ENCODE measurements at regions not wholly inside any gene's neighbourhood (a gene's known extent, or its start where the extent isn't known, plus 50 kb on each side); places are given as distances from the start of the nearest gene placed in this dataset.

DNA sequence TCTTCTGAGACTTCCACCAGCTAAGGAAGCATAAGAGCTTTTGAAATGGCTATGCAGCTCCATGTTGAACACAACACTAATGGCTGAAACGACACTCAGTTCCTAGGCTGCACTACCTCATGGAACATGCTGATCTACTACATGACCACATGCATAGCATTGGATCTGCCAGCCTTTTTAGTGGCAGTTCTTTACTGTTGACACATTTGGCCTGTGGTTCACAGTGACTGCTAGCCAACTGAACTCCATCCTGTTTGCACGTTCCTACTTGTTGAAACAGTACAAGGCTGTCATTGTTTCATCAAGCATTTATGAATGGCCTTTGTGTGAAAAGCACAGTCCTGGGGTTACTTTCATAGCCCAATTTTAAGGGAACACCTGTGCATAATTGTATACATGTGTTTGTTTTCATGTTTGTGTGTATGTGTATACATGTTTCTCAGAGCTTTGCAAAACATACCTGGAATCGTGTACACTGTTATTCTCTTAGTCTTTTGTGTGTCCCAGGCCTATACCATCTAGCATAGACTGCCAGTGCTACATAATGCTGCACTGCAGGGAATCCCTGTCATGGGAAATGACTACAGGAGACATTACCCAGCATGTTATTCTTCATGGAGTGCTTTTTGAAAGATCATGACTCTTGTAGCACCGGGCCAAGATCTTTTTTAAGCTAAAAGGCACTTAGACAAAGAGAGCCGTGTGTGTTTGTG lies 179.6 kb upstream of the ESRRG start:
- ATAC-seq (no peak), FAIRE-seq (no peak), DNase-seq (ENCODE audit: extremely low read depth in 1 of 4, low spot score in 3 of 4) (no peak)
- no peak overlapping the region for H3K4me2 ChIP-seq (ENCODE audit: insufficient read depth, low read length)
- no peaks in the 10 kb centered on the region for H3K36me3 ChIP-seq (ENCODE audit: control insufficient read depth, insufficient read depth, low read length)
- no peak overlapping the region for H3K27ac ChIP-seq (ENCODE audit: extremely low read depth, low read depth, low read length)
- H3K4me3 ChIP-seq: no peak overlapping the region
- no TSS peak for BruUV-seq (replicated peaks)
- WGBS (ENCODE audit: insufficient coverage, low coverage, missing lambda C conversion rate): 0% methylated on average over 5 of the region's 5 CpGs
- H4K20me1 ChIP-seq (replicated peaks; ENCODE audit: control insufficient read depth, insufficient read depth, low read length): no peaks in the 10 kb centered on the region
- no peaks in the 10 kb centered on the region for H3K9me1 ChIP-seq (ENCODE audit: control insufficient read depth, insufficient read depth, low read length)
- in situ Hi-C loops (cut with MboI) (no loop called here), intact Hi-C loops (cut with micrococcal nuclease) (no loop called here)
- no peaks in the 10 kb centered on the region for H3K79me2 ChIP-seq (ENCODE audit: control insufficient read depth, insufficient read depth, low read length)
- no peaks in the 10 kb centered on the region for H3K4me1 ChIP-seq (replicated peaks in 1 of 2; ENCODE audit: control insufficient read depth in 2 of 2, insufficient read depth in 2 of 2, low read length in 2 of 2)
- POLR2A ChIA-PET: no interaction called here
- no peak overlapping the region for H2AFZ ChIP-seq (ENCODE audit: low read depth, low read length)
- no peaks in the 10 kb centered on the region for H3K27me3 ChIP-seq (ENCODE audit: control insufficient read depth in 2 of 2, insufficient read depth in 2 of 2, low read length in 2 of 2)
- CTCF ChIA-PET (ENCODE audit: low intra/inter-chr PET ratio): no interaction called here
- no peak overlapping the region for H3K9ac ChIP-seq (ENCODE audit: insufficient read depth in 1 of 2, low read depth in 2 of 2, low read length in 2 of 2)
- no peaks in the 10 kb centered on the region for H3K9me3 ChIP-seq (replicated peaks; ENCODE audit: control insufficient read depth, insufficient read depth, low read depth, low read length)
- TF ChIP-seq SNIP1 (IDR thresholded peaks at IDR 0.05; ENCODE audit: low read depth) (no peak), ZNF668 (CRISPR knock-in tag; IDR thresholded peaks at IDR 0.05) (no peak), TCF7L2 (IDR thresholded peaks at IDR 0.05; ENCODE audit: low read depth, low read length) (no peak), SRSF1 (IDR thresholded peaks at IDR 0.05; ENCODE audit: low read depth, low read length) (no peak), PHF20 (IDR thresholded peaks at IDR 0.05; ENCODE audit: partially characterized antibody) (no peak), CBFA2T3 (IDR thresholded peaks at IDR 0.05) (no peak), KAT8 (IDR thresholded peaks at IDR 0.05; ENCODE audit: low read depth) (no peak), MTA2 (IDR thresholded peaks at IDR 0.05; ENCODE audit: low read depth) (no peak), HMG20B (CRISPR knock-in tag; IDR thresholded peaks at IDR 0.05) (no peak), ETV6 (IDR thresholded peaks at IDR 0.05; ENCODE audit: borderline replicate concordance in 1 of 2, low read depth in 2 of 2, low read length in 1 of 2) (no peak), ETV6 (CRISPR knock-in tag; IDR thresholded peaks at IDR 0.05; ENCODE audit: borderline replicate concordance) (no peak), E2F8 (IDR thresholded peaks at IDR 0.05; ENCODE audit: low read depth, partially characterized antibody) (no peak), PKNOX1 (IDR thresholded peaks at IDR 0.05) (no peak), MYC (IDR thresholded peaks at IDR 0.05; ENCODE audit: low read depth, low read length) (no peak), MYC (CRISPR knock-in tag; IDR thresholded peaks at IDR 0.05; ENCODE audit: borderline replicate concordance, low read depth) (no peak), POU5F1 (IDR thresholded peaks at IDR 0.05; ENCODE audit: borderline replicate concordance, low read depth, low read length, partially characterized antibody) (no peak)
